ENCODE measurements at regions not wholly inside any gene's neighbourhood (a gene's known extent, or its start where the extent isn't known, plus 50 kb on each side); places are given as distances from the start of the nearest gene placed in this dataset.

DNA sequence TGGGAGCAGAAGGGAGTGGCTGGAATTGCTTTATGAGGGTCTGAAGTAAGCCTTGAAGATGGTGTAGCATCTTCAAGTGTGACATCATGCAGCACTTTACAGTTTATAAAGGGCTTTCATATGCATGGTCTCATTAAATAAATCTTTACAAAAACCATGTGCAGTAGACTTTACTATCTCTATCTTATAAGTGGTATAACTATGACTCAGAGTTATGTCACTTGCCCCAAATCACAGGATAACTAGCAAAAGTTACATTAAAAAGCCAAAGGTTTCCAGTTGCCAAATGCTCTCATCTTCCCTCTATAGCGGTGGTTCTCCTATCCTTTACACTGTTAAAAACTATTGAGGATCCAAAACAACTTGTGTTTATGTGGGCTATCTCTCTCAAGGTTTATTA is 687.7 kb upstream of the MARCKS start:
- no peak overlapping the region for H3K27ac ChIP-seq (ENCODE audit: low read length)

DNA sequence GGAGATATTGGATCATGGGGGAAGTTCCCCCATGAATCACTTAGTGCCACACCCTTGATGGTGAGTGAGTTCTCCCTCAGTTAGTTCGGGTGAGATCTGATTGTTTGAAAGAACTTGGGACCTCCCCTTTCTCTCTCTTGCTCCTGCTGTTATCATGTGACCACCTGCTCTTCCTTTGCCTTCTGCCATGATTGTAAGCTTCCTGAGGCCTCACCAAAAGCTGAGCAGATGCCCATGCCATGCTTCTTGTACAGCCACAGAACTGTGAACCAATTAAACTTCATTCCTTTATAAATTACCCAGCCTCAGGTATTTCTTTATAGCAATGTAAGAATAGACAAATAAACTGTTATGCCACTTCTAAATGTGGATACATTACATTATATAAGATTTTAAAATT is 686.7 kb upstream of the MARCKS start:
- TF ChIP-seq EZH2 (optimal IDR thresholded peaks at IDR 0.05; ENCODE audit: low read depth, low read length) (no peak), EZH2phosphoT487 (IDR thresholded peaks at IDR 0.05; ENCODE audit: low read length) (no peak)
- TF ChIP-seq, protein P1, sequence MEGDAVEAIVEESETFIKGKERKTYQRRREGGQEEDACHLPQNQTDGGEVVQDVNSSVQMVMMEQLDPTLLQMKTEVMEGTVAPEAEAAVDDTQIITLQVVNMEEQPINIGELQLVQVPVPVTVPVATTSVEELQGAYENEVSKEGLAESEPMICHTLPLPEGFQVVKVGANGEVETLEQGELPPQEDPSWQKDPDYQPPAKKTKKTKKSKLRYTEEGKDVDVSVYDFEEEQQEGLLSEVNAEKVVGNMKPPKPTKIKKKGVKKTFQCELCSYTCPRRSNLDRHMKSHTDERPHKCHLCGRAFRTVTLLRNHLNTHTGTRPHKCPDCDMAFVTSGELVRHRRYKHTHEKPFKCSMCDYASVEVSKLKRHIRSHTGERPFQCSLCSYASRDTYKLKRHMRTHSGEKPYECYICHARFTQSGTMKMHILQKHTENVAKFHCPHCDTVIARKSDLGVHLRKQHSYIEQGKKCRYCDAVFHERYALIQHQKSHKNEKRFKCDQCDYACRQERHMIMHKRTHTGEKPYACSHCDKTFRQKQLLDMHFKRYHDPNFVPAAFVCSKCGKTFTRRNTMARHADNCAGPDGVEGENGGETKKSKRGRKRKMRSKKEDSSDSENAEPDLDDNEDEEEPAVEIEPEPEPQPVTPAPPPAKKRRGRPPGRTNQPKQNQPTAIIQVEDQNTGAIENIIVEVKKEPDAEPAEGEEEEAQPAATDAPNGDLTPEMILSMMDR (IDR thresholded peaks at IDR 0.05; ENCODE audit: low read length): no peak
- Histone ChIP-seq H3K4me1 (ENCODE audit: low read length) (no peaks in the 10 kb centered on the region), H3K4me2 (ENCODE audit: low read depth, low read length) (no peak overlapping the region), H3F3A (ENCODE audit: insufficient read depth, low read length) (no peaks in the 10 kb centered on the region), H3K4me3 (ENCODE audit: low read length) (no peak overlapping the region), H4K20me1 (ENCODE audit: insufficient read depth, low read length) (no peaks in the 10 kb centered on the region), H3K79me2 (ENCODE audit: low read length) (no peaks in the 10 kb centered on the region), H3K9me2 (replicated peaks; ENCODE audit: insufficient read depth, low read length) (no peaks in the 10 kb centered on the region), H2AFZ (ENCODE audit: low read length) (no peak overlapping the region), H3K27ac (ENCODE audit: low read length) (no peak overlapping the region), H3K27me3 (replicated peaks; ENCODE audit: insufficient read depth, low read length) (no peaks in the 10 kb centered on the region), H3K36me3 (replicated peaks; ENCODE audit: insufficient read depth, low read length) (no peaks in the 10 kb centered on the region), H3K9me3 (replicated peaks; ENCODE audit: insufficient read depth, low read length) (no peaks in the 10 kb centered on the region), H3K9ac (ENCODE audit: low read length) (no peak overlapping the region)
- DNase-seq: no peak

More for the DNA sequence above, 687.7 kb upstream of the MARCKS start:
- H3K9me2 ChIP-seq (replicated peaks; ENCODE audit: insufficient read depth, low read length): no peaks in the 10 kb centered on the region
- no peaks in the 10 kb centered on the region for H3K79me2 ChIP-seq (ENCODE audit: low read length)
- H3K9ac ChIP-seq (ENCODE audit: low read length): no peak overlapping the region
- no peak overlapping the region for H2AFZ ChIP-seq (ENCODE audit: low read length)
- no peaks in the 10 kb centered on the region for H3K4me1 ChIP-seq (ENCODE audit: low read length)
- H3K36me3 ChIP-seq (replicated peaks; ENCODE audit: insufficient read depth, low read length): no peaks in the 10 kb centered on the region
- TF ChIP-seq EZH2phosphoT487 (IDR thresholded peaks at IDR 0.05; ENCODE audit: low read length) (no peak), EZH2 (optimal IDR thresholded peaks at IDR 0.05; ENCODE audit: low read depth, low read length) (no peak)
- TF ChIP-seq, protein P1 (IDR thresholded peaks at IDR 0.05; ENCODE audit: low read length): no peak
- no peaks in the 10 kb centered on the region for H4K20me1 ChIP-seq (ENCODE audit: insufficient read depth, low read length)
- H3K27me3 ChIP-seq (replicated peaks; ENCODE audit: insufficient read depth, low read length): no peaks in the 10 kb centered on the region
- no peak overlapping the region for H3K4me3 ChIP-seq (ENCODE audit: low read length)
- no peak for DNase-seq
- H3F3A ChIP-seq (ENCODE audit: insufficient read depth, low read length): no peaks in the 10 kb centered on the region
- H3K9me3 ChIP-seq (replicated peaks; ENCODE audit: insufficient read depth, low read length): no peaks in the 10 kb centered on the region
- no peak overlapping the region for H3K4me2 ChIP-seq (ENCODE audit: low read depth, low read length)

DNA sequence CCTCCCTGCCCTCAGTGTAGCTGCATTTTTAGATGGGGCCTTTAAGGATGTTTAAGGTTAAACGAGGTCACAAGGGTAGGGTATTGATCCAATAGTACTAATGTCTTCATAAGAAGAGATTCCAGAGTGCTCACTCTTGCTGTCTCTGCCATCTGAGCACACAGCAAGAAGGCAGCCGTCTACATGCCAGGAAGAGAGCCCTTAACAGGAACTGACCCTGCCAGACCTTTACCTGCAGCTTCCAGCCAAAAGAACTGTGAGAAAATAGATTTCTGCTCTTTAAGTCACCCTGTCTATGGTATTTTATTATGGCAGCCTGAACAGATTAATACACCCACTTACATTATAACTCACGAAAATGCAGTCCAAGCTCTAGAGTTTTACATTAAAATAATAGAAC is 685.3 kb upstream of the MARCKS start:
- Histone ChIP-seq H3K9me2 (replicated peaks; ENCODE audit: insufficient read depth, low read length) (no peaks in the 10 kb centered on the region), H3K9ac (ENCODE audit: low read length) (no peak overlapping the region), H2AFZ (ENCODE audit: low read length) (no peak overlapping the region), H3K27me3 (replicated peaks; ENCODE audit: insufficient read depth, low read length) (no peaks in the 10 kb centered on the region), H3K79me2 (ENCODE audit: low read length) (no peaks in the 10 kb centered on the region), H3K27ac (ENCODE audit: low read length) (no peak overlapping the region), H3K36me3 (replicated peaks; ENCODE audit: insufficient read depth, low read length) (no peaks in the 10 kb centered on the region), H3K4me2 (ENCODE audit: low read depth, low read length) (no peak overlapping the region), H3K9me3 (replicated peaks; ENCODE audit: insufficient read depth, low read length) (no peaks in the 10 kb centered on the region), H4K20me1 (ENCODE audit: insufficient read depth, low read length) (no peaks in the 10 kb centered on the region), H3K4me1 (ENCODE audit: low read length) (no peaks in the 10 kb centered on the region), H3K4me3 (ENCODE audit: low read length) (no peak overlapping the region), H3F3A (ENCODE audit: insufficient read depth, low read length) (no peaks in the 10 kb centered on the region)
- DNase-seq: no peak
- TF ChIP-seq EZH2phosphoT487 (IDR thresholded peaks at IDR 0.05; ENCODE audit: low read length): no peak
- no peak for TF ChIP-seq EZH2 (optimal IDR thresholded peaks at IDR 0.05; ENCODE audit: low read depth, low read length)
- TF ChIP-seq, protein P1 (IDR thresholded peaks at IDR 0.05; ENCODE audit: low read length): no peak

Data from MM.1S (cell line).